ENCODE measurements at regions not wholly inside any gene's neighbourhood (a gene's known extent, or its start where the extent isn't known, plus 50 kb on each side); places are given as distances from the start of the nearest gene placed in this dataset.

DNA sequence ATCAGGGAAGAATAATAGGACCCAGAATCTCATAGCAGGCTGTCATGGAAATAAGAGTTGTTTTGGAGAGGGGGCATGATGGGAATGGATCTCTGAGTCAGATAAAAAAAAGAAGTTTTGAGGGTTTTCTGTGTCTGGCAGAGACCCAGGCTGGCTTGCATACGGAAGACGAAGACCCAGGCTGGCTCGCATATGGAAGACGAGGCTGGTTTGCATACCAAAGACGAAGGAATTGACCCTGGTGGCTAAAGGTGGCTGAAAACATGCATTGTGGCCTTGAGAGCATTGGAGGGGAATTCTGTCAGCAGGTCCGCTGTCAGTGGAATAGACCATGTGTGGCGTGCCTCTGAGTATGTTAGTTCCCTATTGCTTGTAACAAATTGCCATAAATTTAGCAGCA is 335.1 kb downstream of the BTBD3 start:
- DNase-seq (ENCODE audit: low read depth), result peak; percentile 41
- TF ChIP-seq, protein P1, sequence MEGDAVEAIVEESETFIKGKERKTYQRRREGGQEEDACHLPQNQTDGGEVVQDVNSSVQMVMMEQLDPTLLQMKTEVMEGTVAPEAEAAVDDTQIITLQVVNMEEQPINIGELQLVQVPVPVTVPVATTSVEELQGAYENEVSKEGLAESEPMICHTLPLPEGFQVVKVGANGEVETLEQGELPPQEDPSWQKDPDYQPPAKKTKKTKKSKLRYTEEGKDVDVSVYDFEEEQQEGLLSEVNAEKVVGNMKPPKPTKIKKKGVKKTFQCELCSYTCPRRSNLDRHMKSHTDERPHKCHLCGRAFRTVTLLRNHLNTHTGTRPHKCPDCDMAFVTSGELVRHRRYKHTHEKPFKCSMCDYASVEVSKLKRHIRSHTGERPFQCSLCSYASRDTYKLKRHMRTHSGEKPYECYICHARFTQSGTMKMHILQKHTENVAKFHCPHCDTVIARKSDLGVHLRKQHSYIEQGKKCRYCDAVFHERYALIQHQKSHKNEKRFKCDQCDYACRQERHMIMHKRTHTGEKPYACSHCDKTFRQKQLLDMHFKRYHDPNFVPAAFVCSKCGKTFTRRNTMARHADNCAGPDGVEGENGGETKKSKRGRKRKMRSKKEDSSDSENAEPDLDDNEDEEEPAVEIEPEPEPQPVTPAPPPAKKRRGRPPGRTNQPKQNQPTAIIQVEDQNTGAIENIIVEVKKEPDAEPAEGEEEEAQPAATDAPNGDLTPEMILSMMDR (conservative IDR thresholded peaks at IDR 0.05; ENCODE audit: control insufficient read depth, insufficient read depth, low read depth, low read length), result no peak
- no peak overlapping the region for H3K4me3 ChIP-seq (ENCODE audit: control insufficient read depth, low read depth, low read length)

DNA sequence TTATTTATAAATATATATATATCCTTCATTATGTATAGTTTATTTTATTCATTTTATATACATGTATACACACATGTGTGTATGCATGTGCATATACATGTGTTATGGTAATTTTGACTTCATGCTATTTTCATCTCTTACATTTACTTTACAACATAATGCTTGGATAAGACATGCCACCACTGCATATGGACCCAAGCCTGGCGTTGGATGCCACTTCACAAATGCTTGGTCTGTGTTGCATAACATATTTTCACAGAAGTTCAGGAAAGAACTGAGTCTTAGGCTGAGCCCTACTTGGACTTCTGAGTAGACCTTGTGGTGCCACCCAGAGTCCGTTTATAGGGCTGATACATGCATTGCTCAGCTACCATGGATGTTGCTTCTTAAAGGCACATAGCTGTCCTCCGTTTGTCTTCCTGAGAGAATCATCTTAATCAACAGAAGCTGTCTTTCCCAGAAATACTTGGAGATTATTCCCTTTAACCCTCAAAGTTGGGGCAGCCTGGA is 337.8 kb downstream of the BTBD3 start:
- DNase-seq (ENCODE audit: low read depth), result peak; percentile 19
- TF ChIP-seq, protein P1 (conservative IDR thresholded peaks at IDR 0.05; ENCODE audit: control insufficient read depth, insufficient read depth, low read depth, low read length), result no peak
- no peak overlapping the region for H3K4me3 ChIP-seq (ENCODE audit: control insufficient read depth, low read depth, low read length)

DNA sequence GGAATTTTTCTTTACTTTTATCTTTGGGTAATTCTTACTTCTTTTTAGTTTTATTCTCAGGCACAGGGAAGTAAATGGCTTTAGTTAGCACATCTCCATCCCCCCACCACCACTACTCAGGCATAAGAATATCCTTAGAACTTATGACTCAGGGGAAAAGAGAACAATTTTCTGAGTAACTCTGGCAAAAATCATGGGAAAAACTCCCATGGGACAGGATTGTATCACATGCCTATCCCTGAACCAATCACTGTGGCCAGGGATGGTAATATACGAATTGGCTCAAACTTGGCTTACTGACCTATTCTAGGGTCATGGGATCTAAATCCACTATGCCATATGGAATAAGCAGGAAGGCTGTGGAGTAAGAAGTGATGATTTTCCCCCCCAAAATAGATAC is 339.1 kb downstream of the BTBD3 start:
- no peak overlapping the region for H3K4me3 ChIP-seq (ENCODE audit: control insufficient read depth, low read depth, low read length)
- TF ChIP-seq, protein P1 (conservative IDR thresholded peaks at IDR 0.05; ENCODE audit: control insufficient read depth, insufficient read depth, low read depth, low read length), result no peak
- peak; percentile 87 for DNase-seq (ENCODE audit: low read depth)

DNA sequence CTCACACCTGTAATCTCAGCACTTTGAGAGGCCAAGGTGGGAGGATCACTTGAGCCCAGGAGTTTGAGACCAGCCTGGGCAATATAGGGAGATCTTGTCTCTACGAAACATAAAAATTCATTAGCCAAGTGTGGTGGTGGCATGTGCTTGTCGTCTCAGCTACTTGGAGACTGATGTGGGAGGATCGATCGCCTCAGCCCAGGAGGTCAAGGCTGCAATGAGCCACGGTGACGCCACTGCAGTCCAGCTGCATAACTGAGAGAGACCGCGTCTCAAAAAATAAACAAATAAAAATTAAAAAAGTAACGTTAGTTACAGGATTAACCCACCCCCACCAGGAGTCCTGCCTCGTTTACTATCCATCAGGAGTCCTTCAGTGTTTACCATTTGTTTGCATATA is 345.1 kb downstream of the BTBD3 start:
- H3K4me3 ChIP-seq (ENCODE audit: control insufficient read depth, low read depth, low read length), result no peak overlapping the region
- TF ChIP-seq, protein P1 (conservative IDR thresholded peaks at IDR 0.05; ENCODE audit: control insufficient read depth, insufficient read depth, low read depth, low read length), result no peak
- DNase-seq (ENCODE audit: low read depth), result no peak

DNA sequence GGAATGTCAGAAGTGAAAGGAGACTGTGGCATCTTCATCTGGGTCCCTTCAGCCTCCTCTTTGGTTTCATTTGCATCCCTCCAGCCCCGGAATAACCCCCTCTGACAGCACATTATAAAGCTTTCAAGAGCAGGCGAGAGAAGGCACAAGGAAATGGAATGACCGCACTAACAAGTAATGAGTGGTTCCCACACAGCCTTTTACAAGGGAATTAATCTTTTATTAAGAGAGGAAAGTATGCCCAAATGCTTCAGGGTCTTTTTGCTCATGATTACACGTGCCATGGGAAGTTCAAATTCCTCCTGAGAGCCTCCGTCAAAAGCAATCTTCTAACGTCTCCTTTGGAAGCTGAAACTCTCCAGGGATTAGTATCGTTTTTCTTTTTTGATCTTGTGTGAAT is 347.0 kb downstream of the BTBD3 start:
- no peak overlapping the region for H3K4me3 ChIP-seq (ENCODE audit: control insufficient read depth, low read depth, low read length)
- TF ChIP-seq, protein P1 (conservative IDR thresholded peaks at IDR 0.05; ENCODE audit: control insufficient read depth, insufficient read depth, low read depth, low read length), result no peak
- DNase-seq (ENCODE audit: low read depth), result no peak

DNA sequence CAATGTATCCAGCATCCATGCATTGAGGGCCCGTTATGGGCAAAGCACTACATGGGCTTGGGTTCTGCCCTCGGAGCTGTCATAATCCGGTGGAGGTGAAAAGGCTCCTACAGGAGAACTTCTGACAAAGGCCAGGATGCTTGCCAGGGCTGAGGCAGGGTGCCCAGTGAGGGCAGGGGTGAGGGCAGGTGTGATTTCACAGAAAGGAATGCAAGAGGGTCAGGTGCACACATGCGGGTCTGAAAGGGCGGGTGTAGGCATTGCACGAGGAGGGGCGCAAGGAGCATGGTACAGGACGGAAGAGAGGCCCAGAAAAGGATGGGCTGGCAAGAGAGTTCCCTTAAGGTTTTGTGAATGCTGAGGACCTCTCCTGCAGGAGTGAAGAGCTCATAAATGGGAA is 348.0 kb downstream of the BTBD3 start:
- no peak overlapping the region for H3K4me3 ChIP-seq (ENCODE audit: control insufficient read depth, low read depth, low read length)
- TF ChIP-seq, protein P1 (conservative IDR thresholded peaks at IDR 0.05; ENCODE audit: control insufficient read depth, insufficient read depth, low read depth, low read length), result no peak

DNA sequence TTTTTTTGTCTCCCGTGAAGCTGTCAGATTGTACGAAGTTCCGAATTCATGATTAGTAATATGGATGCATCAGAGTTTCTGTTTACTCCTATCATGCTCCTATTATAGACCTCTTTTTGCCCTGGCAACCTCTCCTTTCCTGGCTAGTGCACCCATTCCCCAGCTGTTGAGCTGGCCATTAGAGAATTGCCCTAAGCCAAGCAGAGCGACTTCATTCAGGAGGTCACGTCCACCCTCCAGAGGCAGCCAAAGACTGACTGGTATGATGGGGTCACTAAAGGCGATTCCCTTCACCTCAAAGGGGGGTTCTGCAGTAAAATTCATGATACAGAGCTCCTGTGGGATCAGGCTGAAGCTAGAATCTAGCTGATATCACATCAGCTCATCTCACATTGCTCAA is 351.9 kb downstream of the BTBD3 start:
- no peak for DNase-seq (ENCODE audit: low read depth)
- no peak overlapping the region for H3K4me3 ChIP-seq (ENCODE audit: control insufficient read depth, low read depth, low read length)
- TF ChIP-seq, protein P1 (conservative IDR thresholded peaks at IDR 0.05; ENCODE audit: control insufficient read depth, insufficient read depth, low read depth, low read length), result no peak

More for the DNA sequence above, 348.0 kb downstream of the BTBD3 start:
- no peak for DNase-seq (ENCODE audit: low read depth)
